ENCODE measurements at regions not wholly inside any gene's neighbourhood (a gene's known extent, or its start where the extent isn't known, plus 50 kb on each side); places are given as distances from the start of the nearest gene placed in this dataset.
A peak's percentile ranks its signal among the peaks of the same experiment; 100 is the strongest.

GRCh38 chr5:135199919-135200318, 165.9 kb upstream of the PITX1 start:
- no peak for DNase-seq

- DNase-seq, result no peak
Measured at GRCh38 chr5:135196483-135196882, 162.5 kb upstream of the PITX1 start.

GRCh38 chr5:135195270-135195608, 161.2 kb upstream of the PITX1 start:
- no peak for DNase-seq

- DNase-seq, result no peak
Measured at GRCh38 chr5:135194573-135195269, 160.7 kb upstream of the PITX1 start.

- DNase-seq, result no peak
Measured at GRCh38 chr5:135194126-135194488, 160.1 kb upstream of the PITX1 start.

GRCh38 chr5:135193213-135194125, 159.4 kb upstream of the PITX1 start:
- no peak for DNase-seq

- no peak for DNase-seq
Measured at GRCh38 chr5:135192351-135192750, 158.3 kb upstream of the PITX1 start.

GRCh38 chr5:135191084-135191826, 157.2 kb upstream of the PITX1 start:
- peak; percentile 36 for DNase-seq

- DNase-seq, result no peak
Measured at GRCh38 chr5:135190416-135191083, 156.5 kb upstream of the PITX1 start.

GRCh38 chr5:135189024-135189423, 155.0 kb upstream of the PITX1 start:
- DNase-seq, result no peak

- no peak for DNase-seq
Measured at GRCh38 chr5:135188233-135188914, 154.3 kb upstream of the PITX1 start.

- no peak for DNase-seq
Measured at GRCh38 chr5:135186662-135187522, 152.9 kb upstream of the PITX1 start.

- DNase-seq, result no peak
Measured at GRCh38 chr5:135185481-135186065, 151.5 kb upstream of the PITX1 start.

- DNase-seq, result no peak
Measured at GRCh38 chr5:135184646-135185045, 150.6 kb upstream of the PITX1 start.

- DNase-seq, result no peak
Measured at GRCh38 chr5:135183464-135183863, 149.4 kb upstream of the PITX1 start.

- no peak for DNase-seq
Measured at GRCh38 chr5:135182675-135183074, 148.6 kb upstream of the PITX1 start.

- DNase-seq, result no peak
Measured at GRCh38 chr5:135181653-135182052, 147.6 kb upstream of the PITX1 start.

- no peak for DNase-seq
Measured at GRCh38 chr5:135179308-135179980, 145.4 kb upstream of the PITX1 start.

- no peak for DNase-seq
Measured at GRCh38 chr5:135178476-135179155, 144.6 kb upstream of the PITX1 start.

- DNase-seq, result no peak
Measured at GRCh38 chr5:135177591-135177990, 143.6 kb upstream of the PITX1 start.

All from central memory CD4-positive, alpha-beta T cell (primary cell).